BJ (cell line): ENCODE measurements at regions not wholly inside any gene's neighbourhood (a gene's known extent, or its start where the extent isn't known, plus 50 kb on each side); places are given as distances from the start of the nearest gene placed in this dataset.

Source experiments
- CTCF ChIA-PET: fragments of 350-600 bp; formaldehyde crosslinking; extraction: SDS; loops from one replicate; lab custom pipeline; 2021; ENCODE audit warnings: antibody characterized with exemption, inconsistent platforms; lab: Yijun Ruan, JAX
- POLR2A ChIA-PET: fragments of 300-600 bp; sonication (Branson Sonifier 250); formaldehyde crosslinking; extraction: SDS; loops from one replicate; lab custom pipeline; 2021; ENCODE audit warnings: antibody characterized with exemption; lab: Charles Lee
- DNase-seq: peaks from one replicate; pipeline ENCODE4 v3.0.0-alpha.2; 2011; ENCODE audit warnings: low read depth
- H3K27me3 ChIP-seq: 2 replicates; pipeline ENCODE4 v1.6.0; 2011; ENCODE audit warnings: low read length; ENCODE audit not compliant: control insufficient read depth, insufficient read depth
- H3K36me3 ChIP-seq: 2 replicates; pipeline ENCODE4 v1.5.1; 2011; ENCODE audit warnings: low read length; ENCODE audit not compliant: control insufficient read depth, insufficient read depth
- H3K4me3 ChIP-seq: 2 replicates; pipeline ENCODE4 v1.5.1; 2011; ENCODE audit warnings: low read depth, mild to moderate bottlenecking, control low read depth, low read length
- CTCF ChIP-seq: IDR thresholded peaks from 2 replicates; pipeline ENCODE4 v1.5.1; 2011; ENCODE audit warnings: low read depth, mild to moderate bottlenecking, control low read depth, inconsistent platforms, low read length, moderate library complexity; ENCODE audit not compliant: insufficient read depth

- Histone ChIP-seq H3K4me3 (no peak overlapping the region), H3K27me3 (no peaks in the 10 kb centered on the region), H3K36me3 (no peaks in the 10 kb centered on the region)
- ChIA-PET CTCF (interaction anchor here (2.3 kb wide), 1 partner anchor 16 kb away, joined by 5 read pairs; no protein-coding TSS in a partner anchor), POLR2A (no interaction called here)
- DNase-seq, result no peak
- TF ChIP-seq CTCF, result no peak
These were observed 208.7 kb upstream of the KCTD3 start for GRCh38 chr1:215358356-215358755.

GRCh38 chr1:215360031-215360430 lies 207.1 kb upstream of the KCTD3 start:
- no peak for TF ChIP-seq CTCF
- CTCF ChIA-PET, result no interaction called here
- H3K36me3 ChIP-seq, result no peaks in the 10 kb centered on the region
- H3K27me3 ChIP-seq, result no peaks in the 10 kb centered on the region
- H3K4me3 ChIP-seq, result no peak overlapping the region
- DNase-seq, result no peak
- POLR2A ChIA-PET, result no interaction called here

GRCh38 chr1:215360758-215361157 lies 206.3 kb upstream of the KCTD3 start:
- H3K4me3 ChIP-seq, result no peak overlapping the region
- no peaks in the 10 kb centered on the region for H3K36me3 ChIP-seq
- CTCF ChIA-PET, result no interaction called here
- POLR2A ChIA-PET, result no interaction called here
- TF ChIP-seq CTCF, result no peak
- H3K27me3 ChIP-seq, result no peaks in the 10 kb centered on the region
- no peak for DNase-seq

GRCh38 chr1:215375381-215375780 lies 191.7 kb upstream of the KCTD3 start:
- TF ChIP-seq CTCF, result no peak
- Histone ChIP-seq H3K36me3 (no peaks in the 10 kb centered on the region), H3K4me3 (no peak overlapping the region), H3K27me3 (no peaks in the 10 kb centered on the region; the same call in 1 of the 2 replicates)
- ChIA-PET POLR2A (no interaction called here), CTCF (interaction anchor here (1.7 kb wide), 1 partner anchor 17 kb away, joined by 5 read pairs; no protein-coding TSS in a partner anchor)
- DNase-seq, result no peak

GRCh38 chr1:215376544-215377264 lies 190.4 kb upstream of the KCTD3 start:
- no peak for TF ChIP-seq CTCF
- ChIA-PET POLR2A (no interaction called here), CTCF (interaction anchor here (0.6 to 0.9 kb wide), 2 partner anchors 12 to 716 kb away, joined by 3 to 4 read pairs; no protein-coding TSS in a partner anchor)
- DNase-seq, result no peak
- Histone ChIP-seq H3K4me3 (no peak overlapping the region), H3K27me3 (no peaks in the 10 kb centered on the region; the same call in 1 of the 2 replicates), H3K36me3 (no peaks in the 10 kb centered on the region)
